ENCODE measurements at regions not wholly inside any gene's neighbourhood (a gene's known extent, or its start where the extent isn't known, plus 50 kb on each side); places are given as distances from the start of the nearest gene placed in this dataset.

- no peaks in the 10 kb centered on the region for H3K9me3 ChIP-seq (replicated peaks; ENCODE audit: control insufficient read depth, insufficient read depth, low read length)
- SMC1A ChIA-PET (ENCODE audit: uncharacterized antibody, unreplicated experiment), result no interaction called here
- RAD21 ChIA-PET (ENCODE audit: unreplicated experiment), result interaction anchor here (0.6 kb wide), 1 partner anchor 759 kb away, joined by 5 read pairs; no protein-coding TSS in a partner anchor
- no peaks in the 10 kb centered on the region for H3K4me1 ChIP-seq (ENCODE audit: control insufficient read depth, insufficient read depth, low read length)
- H2AFZ ChIP-seq (ENCODE audit: control insufficient read depth, low read depth, low read length), result no peak overlapping the region
- DNase-seq (ENCODE audit: low read depth, low spot score) (no peak), FAIRE-seq (no peak), ATAC-seq (peak; percentile 91)
- in situ Hi-C loops (cut with MboI), result no loop called here
- no TSS peak for BruUV-seq (replicated peaks)
- WGBS (ENCODE audit: insufficient coverage, insufficient replicate concordance, low lambda C conversion rate, missing lambda C conversion rate), result 33% methylated on average over 31 of the region's 32 CpGs
- intact Hi-C loops (cut with micrococcal nuclease; ENCODE audit: unreplicated experiment), result loop anchor here (1.0 to 2.0 kb wide), 2 partner anchors 277 to 552 kb away; no protein-coding TSS in a partner anchor
- no peaks in the 10 kb centered on the region for H3K79me2 ChIP-seq (ENCODE audit: control insufficient read depth, insufficient read depth, low read length)
- H3K27me3 ChIP-seq (replicated peaks in 1 of 2; ENCODE audit: control insufficient read depth in 2 of 2, insufficient read depth in 2 of 2, low read length in 1 of 2), result no peaks in the 10 kb centered on the region; a peak in 1 of 4 replicates
- POLR2A ChIA-PET, result no interaction called here
- CTCF ChIA-PET, result interaction anchor here (1.0 to 1.7 kb wide), 3 partner anchors 10 to 278 kb away, joined by 4 to 6 read pairs (median 4); no protein-coding TSS in a partner anchor
- H3K4me2 ChIP-seq (ENCODE audit: control insufficient read depth, insufficient read depth), result no peak overlapping the region
- no peak overlapping the region for H3K4me3 ChIP-seq
- no peaks in the 10 kb centered on the region for H3K36me3 ChIP-seq (ENCODE audit: control insufficient read depth in 2 of 2, insufficient read depth in 2 of 2, low read length in 1 of 2)
- H4K20me1 ChIP-seq (ENCODE audit: control insufficient read depth, insufficient read depth), result no peaks in the 10 kb centered on the region
- no peak overlapping the region for H3K9ac ChIP-seq (ENCODE audit: control insufficient read depth, insufficient read depth, low read length)
- no peak overlapping the region for H3K27ac ChIP-seq (ENCODE audit: control insufficient read depth, insufficient read depth)
- TF ChIP-seq RFX5 (IDR thresholded peaks at IDR 0.05; ENCODE audit: low read depth, low read length) (no peak), HDAC2 (IDR thresholded peaks at IDR 0.05) (no peak), CEBPB (IDR thresholded peaks at IDR 0.05; ENCODE audit: borderline replicate concordance in 1 of 2, low read depth in 2 of 2, low read length in 2 of 2) (peak in 1 of 2 experiments; percentile 95; a peak in 2 of 4 replicates), RAD21 (IDR thresholded peaks at IDR 0.05; ENCODE audit: insufficient read depth, low read depth, low read length) (peak; percentile 62), ZBTB40 (IDR thresholded peaks at IDR 0.05; ENCODE audit: borderline replicate concordance) (no peak), MEF2A (IDR thresholded peaks at IDR 0.05; ENCODE audit: insufficient read depth, low read depth, low read length) (no peak), YY1 (IDR thresholded peaks at IDR 0.05; ENCODE audit: low read depth, low read length) (peak; percentile 47; the same call in 1 of the 2 replicates), ATF2 (IDR thresholded peaks at IDR 0.05; ENCODE audit: low read length) (no peak), ZBTB33 (IDR thresholded peaks at IDR 0.05) (no peak), BMI1 (IDR thresholded peaks at IDR 0.05; ENCODE audit: borderline replicate concordance) (no peak), SMC3 (IDR thresholded peaks at IDR 0.05; ENCODE audit: borderline replicate concordance, low read length) (peak; percentile 83), NFXL1 (IDR thresholded peaks at IDR 0.05; ENCODE audit: borderline replicate concordance) (no peak), IKZF1 (conservative IDR thresholded peaks at IDR 0.05) (no peak), CTCF (IDR thresholded peaks at IDR 0.05 in 2 of 3, conservative IDR thresholded peaks at IDR 0.05 in 1 of 3; ENCODE audit: control insufficient read depth in 2 of 3, extremely low read depth in 1 of 3, insufficient read depth in 1 of 3, low read depth in 3 of 3, low read length in 3 of 3) (peak; percentile 71 to 88 (median 72))
Measured at GRCh38 chr11:69918938-69919650, 99.9 kb upstream of the FGF3 start.

Measured in GM12878 (cell line).